Hematopoietic multipotent progenitor cell treated with erythropoietin and hydrocortisone succinate and interleukin-3 and kit ligand, for 15 days (in vitro differentiated cells): ENCODE measurements at regions not wholly inside any gene's neighbourhood (a gene's known extent, or its start where the extent isn't known, plus 50 kb on each side); places are given as distances from the start of the nearest gene placed in this dataset.
A peak's percentile ranks its signal among the peaks of the same experiment; 100 is the strongest.
"Not testable (repeated sequence)": the region's sequence is repeated elsewhere in the genome, so short reads cannot be mapped to it uniquely, and the experiment has no call there.

Experiments
- DNase-seq: peaks from one replicate; pipeline ENCODE4 v3.0.0-alpha.2; 2015; ENCODE audit warnings: low spot score

GRCh38 chr1:191002768-191003167 is 525.1 kb upstream of the BRINP3 start:
- DNase-seq, result no peak

DNA sequence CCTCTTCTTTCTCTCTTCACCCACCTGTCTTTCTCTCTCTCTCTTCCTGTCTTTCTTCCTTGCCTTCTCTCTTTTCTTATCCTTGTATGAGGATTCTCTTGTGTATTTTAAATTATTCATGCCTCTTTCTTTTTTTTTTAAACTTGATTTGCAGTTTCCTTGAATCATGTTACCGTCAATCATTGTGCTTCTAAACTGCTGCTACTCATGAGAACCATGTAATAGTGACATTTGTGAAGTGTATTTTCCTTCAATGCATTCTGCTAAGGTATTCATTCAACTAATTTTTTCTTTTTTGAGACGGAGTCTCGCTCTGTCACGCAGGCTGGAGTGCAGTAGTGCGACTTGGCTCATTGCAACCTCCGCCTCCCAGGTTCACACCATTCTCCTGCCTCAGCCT is 539.1 kb upstream of the BRINP3 start:
- DNase-seq, result no peak

GRCh38 chr1:191022856-191023255 is 545.2 kb upstream of the BRINP3 start:
- DNase-seq, result no peak

DNA sequence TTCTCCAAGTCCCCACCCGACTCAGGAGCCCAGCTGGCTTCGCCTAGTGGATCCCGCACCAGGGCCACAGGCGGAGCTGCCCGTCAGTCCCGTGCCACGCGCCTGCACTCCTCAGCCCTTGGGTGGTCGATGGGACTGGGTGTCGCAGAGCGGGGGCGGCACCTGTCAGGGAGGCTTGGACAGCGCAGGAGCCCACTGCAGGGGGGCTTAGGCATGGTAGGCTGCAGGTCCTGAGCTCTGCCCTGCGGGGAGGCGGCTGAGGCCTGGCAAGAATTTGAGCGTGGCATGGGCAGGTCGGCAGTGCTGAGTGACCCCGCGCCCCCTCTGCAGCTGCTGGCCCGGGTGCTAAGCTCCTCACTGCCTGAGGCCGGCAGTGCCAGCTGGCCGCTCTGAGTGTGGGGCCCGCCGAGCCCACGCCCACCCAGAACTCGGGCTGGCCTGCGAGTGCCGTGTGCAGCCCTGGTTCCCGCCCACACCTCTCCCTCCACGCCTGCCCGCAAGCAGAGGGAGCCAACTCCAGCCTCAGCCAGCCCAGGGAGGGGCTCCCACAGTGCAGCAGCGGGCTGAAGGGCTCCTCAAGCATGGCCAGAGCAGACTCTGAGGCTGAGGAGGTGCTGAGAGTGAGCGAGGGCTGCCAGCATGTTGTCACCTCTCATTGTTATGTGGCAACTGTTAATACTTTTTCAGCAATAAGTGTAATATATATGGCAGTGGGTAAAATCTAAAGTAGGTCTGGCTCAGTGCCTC is 548.4 kb upstream of the BRINP3 start:
- no peak for DNase-seq

DNA sequence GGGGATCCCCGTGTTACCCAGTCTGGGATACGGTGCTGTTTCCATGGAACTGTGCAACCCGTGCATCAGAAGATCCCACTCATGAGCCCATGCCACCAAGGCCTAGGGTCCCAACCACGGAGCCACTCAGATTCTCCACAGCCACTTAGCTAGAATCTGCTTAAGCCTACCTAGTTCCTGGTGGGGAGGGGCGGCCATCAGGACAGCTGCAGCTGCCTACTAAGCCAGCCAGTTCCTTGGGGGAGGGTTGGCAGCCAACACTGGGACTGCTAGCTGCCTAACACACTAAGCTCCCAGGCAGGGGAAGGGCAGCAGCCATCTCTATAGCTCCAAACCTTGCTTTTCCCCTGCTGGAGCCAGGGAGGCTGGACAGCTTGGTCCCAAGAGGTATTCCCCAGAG is 549.2 kb upstream of the BRINP3 start:
- DNase-seq, result no peak

GRCh38 chr1:191034132-191034531 is 556.5 kb upstream of the BRINP3 start:
- DNase-seq, result no peak

DNA sequence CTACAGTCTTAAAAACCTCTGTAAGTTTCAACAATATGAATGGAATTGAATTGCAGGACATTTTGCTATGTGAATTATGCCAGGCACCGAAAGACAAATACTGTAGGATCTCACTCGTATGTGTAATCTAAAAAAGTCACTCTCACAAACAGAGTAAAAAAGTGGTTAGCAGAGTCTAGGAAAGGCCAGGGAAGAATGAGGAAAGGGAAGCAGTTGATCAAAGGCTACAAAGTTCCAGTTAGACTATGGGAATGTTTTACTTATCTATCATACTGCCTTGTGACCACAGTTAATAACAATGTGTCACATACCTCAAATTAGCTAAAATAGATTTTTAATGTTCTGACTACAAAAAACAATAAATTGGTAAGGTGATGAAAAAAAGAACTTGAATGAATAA is 565.4 kb upstream of the BRINP3 start:
- DNase-seq, result no peak

GRCh38 chr1:191049781-191050180 is 572.1 kb upstream of the BRINP3 start:
- no peak for DNase-seq

DNA sequence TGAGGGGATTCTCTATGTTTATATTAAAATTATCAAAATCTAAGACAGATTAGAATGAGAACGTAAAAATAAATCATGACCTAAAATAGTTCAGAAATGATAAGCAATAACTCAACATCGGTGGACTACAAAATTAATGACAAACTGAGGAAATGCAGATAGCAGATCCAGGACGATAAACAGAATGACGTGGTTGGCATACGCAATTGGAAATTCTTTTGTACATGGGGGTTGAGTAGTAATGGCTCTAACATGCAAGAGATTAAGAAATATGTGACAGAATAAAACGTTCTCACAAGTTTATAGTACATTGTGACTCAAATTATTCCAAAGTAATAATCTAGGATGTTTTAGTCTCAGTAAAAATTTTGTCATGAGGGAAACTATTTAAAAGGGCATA is 575.2 kb upstream of the BRINP3 start:
- no peak for DNase-seq

GRCh38 chr1:191065346-191065745 is 587.7 kb upstream of the BRINP3 start:
- no peak for DNase-seq

DNA sequence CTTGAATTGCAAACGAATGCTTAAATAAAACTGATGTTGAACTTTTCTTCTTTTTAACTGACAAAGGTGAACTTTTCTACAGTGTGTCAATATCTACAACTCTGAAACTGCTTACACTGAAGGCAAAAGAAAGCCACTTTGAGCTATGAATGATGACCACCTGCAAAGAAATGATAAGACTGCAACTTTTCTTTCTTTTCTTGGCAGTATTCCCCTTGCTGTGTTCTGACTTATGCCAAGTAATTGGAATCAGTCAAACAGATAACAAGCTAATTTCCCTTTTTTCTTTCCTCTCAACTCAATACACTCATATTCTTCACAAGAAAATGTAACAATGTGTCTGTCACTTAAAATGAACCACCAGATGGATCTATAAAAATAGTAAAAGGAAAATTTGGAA is 588.1 kb upstream of the BRINP3 start:
- peak; percentile 3 for DNase-seq

DNA sequence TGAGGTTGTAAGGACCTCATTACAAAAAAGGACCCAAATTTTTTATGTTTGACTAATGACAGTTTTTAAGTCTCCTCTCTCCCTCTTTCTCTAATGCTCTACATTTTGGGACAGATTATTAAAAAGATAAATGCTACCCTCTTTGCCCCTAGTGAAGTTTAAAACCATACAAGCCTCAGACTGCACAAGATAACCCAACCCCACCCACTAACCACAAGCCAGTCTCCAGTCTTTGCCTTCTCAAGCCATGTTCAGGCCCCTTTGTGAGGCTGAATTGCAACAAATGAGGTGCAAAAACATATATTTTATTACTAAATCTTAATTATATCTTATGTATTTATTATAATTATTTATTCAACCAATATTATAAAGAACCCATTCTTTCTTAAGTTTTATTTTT is 597.2 kb upstream of the BRINP3 start:
- DNase-seq, result no peak

DNA sequence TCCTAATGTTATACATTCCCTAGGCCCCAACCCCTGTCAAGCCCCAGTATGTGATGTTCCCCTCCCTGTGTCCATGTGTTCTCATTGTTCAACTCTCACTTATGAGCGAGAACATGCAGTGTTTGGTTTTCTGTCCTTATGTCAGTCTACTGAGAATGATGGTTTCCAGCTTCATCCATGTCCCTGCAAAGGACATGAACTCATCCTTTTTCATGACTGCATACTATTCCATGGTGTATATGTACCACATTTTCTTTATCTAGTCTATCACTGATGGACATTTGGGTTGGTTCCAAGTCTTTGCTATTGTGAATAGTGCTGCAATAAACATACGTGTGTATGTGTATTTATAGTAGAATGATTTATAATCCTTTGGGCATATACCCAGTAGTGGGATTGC is 605.4 kb upstream of the BRINP3 start:
- not testable (repeated sequence) for DNase-seq

- no peak for DNase-seq
Observed at GRCh38 chr1:191085121-191085520, 607.5 kb upstream of the BRINP3 start.

DNA sequence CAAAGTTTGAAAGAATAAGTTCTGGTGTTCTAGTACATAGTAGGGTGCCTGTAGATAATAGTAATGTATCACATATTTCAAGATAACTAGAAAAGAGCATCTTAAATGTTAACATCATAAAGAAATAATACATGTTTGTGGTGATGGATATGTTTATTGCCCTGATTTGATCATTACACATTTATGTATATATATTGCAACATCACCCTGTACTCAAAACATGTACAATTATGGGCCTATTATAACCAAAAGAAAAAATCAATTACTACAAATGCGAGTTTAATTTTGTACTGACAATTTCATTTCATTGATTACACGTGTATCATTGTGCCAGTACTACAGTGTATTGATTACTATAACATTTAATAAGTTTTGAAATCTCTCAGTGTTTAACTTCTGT is 609.2 kb upstream of the BRINP3 start:
- DNase-seq, result no peak

- no peak for DNase-seq
Observed at GRCh38 chr1:191096405-191096804, 618.7 kb upstream of the BRINP3 start.

- DNase-seq, result no peak
Observed at GRCh38 chr1:191099696-191100095, 622.0 kb upstream of the BRINP3 start.

DNA sequence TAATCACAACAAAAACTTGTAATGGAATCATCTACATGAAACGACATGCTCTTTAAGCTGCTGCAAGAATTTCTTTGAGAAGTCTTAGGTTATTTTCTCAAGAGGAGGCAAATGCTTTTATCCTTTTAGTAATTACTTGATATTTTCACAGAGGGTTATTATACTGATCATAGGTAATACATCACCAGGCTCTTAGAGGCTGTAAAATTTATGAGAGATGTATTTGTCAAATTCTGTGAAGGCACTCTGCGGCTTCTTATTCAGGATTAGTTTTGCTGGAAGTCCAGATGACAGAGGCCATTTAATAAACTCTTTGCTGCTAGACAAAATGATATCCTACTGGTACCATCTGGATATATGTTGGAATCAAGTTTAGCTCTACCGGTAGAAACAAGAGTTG is 624.3 kb upstream of the BRINP3 start:
- DNase-seq, result no peak

DNA sequence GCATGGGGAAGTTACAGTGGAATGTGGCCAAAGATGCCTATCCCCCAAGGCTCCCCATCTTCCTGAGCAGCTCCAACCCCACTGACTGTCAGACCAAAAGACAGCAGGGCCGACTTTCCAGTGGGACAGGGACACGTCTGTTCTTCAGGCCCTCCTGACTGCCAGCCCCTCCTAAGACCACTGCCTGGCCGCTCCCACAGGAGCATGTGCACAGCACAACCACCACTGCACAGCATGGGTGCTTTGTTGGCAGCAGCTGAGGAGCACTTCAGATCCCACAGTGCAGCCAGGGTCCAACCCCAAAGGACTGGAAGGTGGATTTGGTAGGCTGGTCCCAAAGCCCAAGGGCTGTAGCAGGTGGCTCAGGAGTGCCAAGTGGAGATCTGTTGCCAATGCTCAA is 648.3 kb upstream of the BRINP3 start:
- DNase-seq, result no peak

DNA sequence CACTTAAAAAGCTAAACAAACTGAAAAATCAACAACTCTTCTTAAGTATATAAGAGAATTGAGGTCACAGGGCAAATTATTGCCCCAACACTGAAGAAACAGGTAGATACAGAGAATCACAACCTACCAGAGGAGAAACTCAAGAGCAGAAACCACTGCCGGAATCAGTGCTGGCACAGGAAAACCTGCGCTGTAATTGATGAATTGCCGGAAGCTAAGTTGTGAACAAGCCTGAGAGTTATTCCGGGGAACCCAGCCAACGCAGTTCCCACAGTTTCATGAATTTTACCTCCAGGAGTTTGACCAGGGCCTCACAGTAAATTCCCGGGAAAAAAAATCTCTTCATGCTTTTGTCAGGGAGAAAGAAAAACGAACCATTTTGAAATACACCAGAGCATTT is 657.1 kb upstream of the BRINP3 start:
- DNase-seq, result no peak

GRCh38 chr1:191140038-191140437 is 662.4 kb upstream of the BRINP3 start:
- DNase-seq, result no peak

- no peak for DNase-seq
Observed at GRCh38 chr1:191142748-191143147, 665.1 kb upstream of the BRINP3 start.

DNA sequence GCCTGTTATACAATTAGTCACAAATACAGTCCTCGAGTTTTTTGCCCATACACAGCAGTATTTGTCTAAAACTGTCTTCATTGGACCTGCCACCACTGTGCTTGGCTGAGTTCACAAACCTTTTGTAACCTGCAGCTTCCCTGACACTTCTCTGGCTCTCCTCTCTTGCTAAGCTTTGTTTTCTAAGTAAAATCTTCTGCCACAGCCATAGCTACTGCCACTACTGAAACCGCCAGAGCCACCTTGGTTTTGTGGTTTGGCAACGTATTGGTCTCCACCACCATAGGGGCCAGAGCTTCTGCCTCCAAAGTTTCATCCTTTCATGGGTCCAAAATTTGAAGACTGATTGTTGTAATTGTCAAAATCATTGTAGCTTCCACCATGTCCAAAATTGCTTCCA is 668.2 kb upstream of the BRINP3 start:
- DNase-seq, result no peak

- DNase-seq, result no peak
Observed at GRCh38 chr1:191151321-191151807, 673.7 kb upstream of the BRINP3 start.
